C4-2B (cell line): ENCODE measurements at regions not wholly inside any gene's neighbourhood (a gene's known extent, or its start where the extent isn't known, plus 50 kb on each side); places are given as distances from the start of the nearest gene placed in this dataset.

ENCODE experiments used
- CTCF ChIP-seq: fragments of 450-650 bp; conservative IDR thresholded peaks from 2 replicates; pipeline ENCODE4 v1.5.1; 2017; ENCODE audit warnings: mild to moderate bottlenecking
- ZFX ChIP-seq: fragments of 450-650 bp; IDR thresholded peaks from 2 replicates; pipeline ENCODE4 v1.6.1; 2017

- TF ChIP-seq CTCF, result no peak
- no peak for TF ChIP-seq ZFX
Observed at GRCh38 chr7:153072806-153073205, 313.3 kb downstream of the ACTR3B start.
